NCI-H345 treated with DMSO at 0.1 percent for 48 hours (cell line): ENCODE measurements at regions not wholly inside any gene's neighbourhood (a gene's known extent, or its start where the extent isn't known, plus 50 kb on each side); places are given as distances from the start of the nearest gene placed in this dataset.

Experiments used
- DNase-seq: peaks from one replicate; lab custom pipeline; 2025; ENCODE audit not compliant: unreplicated experiment; lab: John Stamatoyannopoulos, UW

GRCh38 chr13:28548468-28548867 is 53.5 kb upstream of the FLT1 start:
- no peak for DNase-seq

GRCh38 chr13:28545583-28546333 is 50.8 kb upstream of the FLT1 start:
- DNase-seq = peak; percentile 44
